ENCODE measurements at regions not wholly inside any gene's neighbourhood (a gene's known extent, or its start where the extent isn't known, plus 50 kb on each side); places are given as distances from the start of the nearest gene placed in this dataset.
A peak's percentile ranks its signal among the peaks of the same experiment; 100 is the strongest.

- no peak for DNase-seq
- in situ Hi-C loops (cut with HindIII; ENCODE audit: low pct_ligation_motif_present, low pct_unique_long_range_greater_than_20kb, low sequenced_read_pairs): no loop called here
These were observed 138.1 kb downstream of the SHANK2 start for GRCh38 chr11:71114124-71114851.

- DNase-seq: no peak
- in situ Hi-C loops (cut with HindIII; ENCODE audit: low pct_ligation_motif_present, low pct_unique_long_range_greater_than_20kb, low sequenced_read_pairs): no loop called here
These were observed 139.4 kb downstream of the SHANK2 start for GRCh38 chr11:71112990-71113389.

DNA sequence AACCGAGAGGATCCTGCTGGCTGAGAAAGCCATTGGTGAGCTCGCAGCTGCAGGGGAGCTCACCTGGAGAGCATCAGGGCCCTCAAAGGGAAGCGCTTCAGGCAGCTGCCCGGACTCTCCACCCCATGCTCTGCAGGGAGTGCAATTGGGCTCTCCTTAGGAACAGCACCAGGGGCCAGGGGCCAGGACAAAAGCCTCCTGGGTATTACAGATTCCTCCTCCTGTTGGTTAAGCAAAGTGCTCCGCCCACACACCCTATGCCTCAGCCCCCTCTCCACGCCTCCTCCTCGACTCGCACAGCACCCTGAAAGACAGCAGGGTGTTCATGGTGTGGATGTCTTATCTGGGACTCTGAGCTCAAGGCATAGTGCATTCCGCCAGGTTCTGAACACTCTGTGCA is 139.9 kb downstream of the SHANK2 start:
- in situ Hi-C loops (cut with HindIII; ENCODE audit: low pct_ligation_motif_present, low pct_unique_long_range_greater_than_20kb, low sequenced_read_pairs): no loop called here
- no peak for DNase-seq

GRCh38 chr11:71109586-71109985 is 142.8 kb downstream of the SHANK2 start:
- DNase-seq: no peak
- in situ Hi-C loops (cut with HindIII; ENCODE audit: low pct_ligation_motif_present, low pct_unique_long_range_greater_than_20kb, low sequenced_read_pairs): no loop called here

DNA sequence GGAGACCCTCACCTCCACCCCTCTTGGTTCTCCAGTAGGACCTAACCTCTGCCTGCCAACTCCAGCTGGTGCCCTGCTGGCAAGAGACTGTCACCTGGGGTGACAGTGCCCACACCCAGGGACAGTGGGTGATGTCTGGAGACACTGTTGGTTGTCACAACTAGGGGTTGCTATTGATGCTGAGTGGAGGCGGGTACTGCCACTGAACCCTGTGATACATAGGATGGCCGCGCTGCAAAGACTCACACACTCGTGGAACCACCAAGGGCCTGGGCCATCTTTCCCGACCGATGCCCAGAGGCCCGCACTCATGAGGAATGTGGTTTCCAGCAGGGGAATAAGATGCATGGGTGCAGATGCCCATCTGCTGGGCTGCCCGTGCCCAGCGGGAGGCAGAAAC is 143.2 kb downstream of the SHANK2 start:
- in situ Hi-C loops (cut with HindIII; ENCODE audit: low pct_ligation_motif_present, low pct_unique_long_range_greater_than_20kb, low sequenced_read_pairs): no loop called here
- DNase-seq: no peak

DNA sequence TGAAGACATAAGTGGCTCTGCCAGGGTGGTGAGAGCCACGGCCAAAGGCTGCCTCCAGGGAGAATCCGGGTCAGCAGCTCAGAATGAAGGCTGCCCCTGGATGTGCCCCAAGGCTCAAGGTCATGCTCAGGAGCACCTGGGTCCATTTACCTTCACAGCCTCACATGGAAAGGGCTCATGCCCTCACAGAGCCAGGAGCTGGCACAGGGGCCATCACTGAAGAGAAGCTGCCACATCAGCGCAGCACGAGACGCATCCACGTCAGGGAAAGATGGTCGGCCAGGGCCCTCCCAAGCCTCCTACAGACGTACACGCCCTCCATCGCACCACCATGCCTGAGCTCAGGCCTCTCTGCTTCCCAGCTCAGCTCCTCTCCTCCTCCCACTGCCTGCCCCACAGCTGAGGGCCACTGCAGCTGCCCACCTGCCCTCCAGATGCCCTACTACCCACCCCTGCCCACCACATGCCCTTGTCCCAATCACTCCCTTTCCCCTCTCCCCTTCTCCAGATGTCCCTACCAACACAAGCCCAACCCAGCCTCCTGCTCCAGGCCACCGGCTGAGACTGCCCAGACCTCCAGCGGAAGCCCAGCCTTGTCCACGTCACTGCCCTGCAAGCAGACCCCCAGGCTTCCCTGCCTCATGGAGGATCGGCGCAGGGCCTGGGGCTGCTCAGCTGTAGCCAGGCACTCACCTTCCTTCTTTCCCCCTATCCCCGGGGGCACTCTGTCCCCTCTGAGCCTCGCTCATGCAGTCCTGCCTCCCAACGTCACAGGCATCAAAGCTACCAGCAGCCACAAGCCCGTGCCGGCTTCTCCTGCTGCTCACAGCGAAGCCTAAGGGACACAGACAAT is 144.1 kb downstream of the SHANK2 start:
- no peak for DNase-seq
- in situ Hi-C loops (cut with HindIII; ENCODE audit: low pct_ligation_motif_present, low pct_unique_long_range_greater_than_20kb, low sequenced_read_pairs): no loop called here

- no peak for DNase-seq
- in situ Hi-C loops (cut with HindIII; ENCODE audit: low pct_ligation_motif_present, low pct_unique_long_range_greater_than_20kb, low sequenced_read_pairs): no loop called here
These were observed 145.7 kb downstream of the SHANK2 start for GRCh38 chr11:71106671-71107070.

DNA sequence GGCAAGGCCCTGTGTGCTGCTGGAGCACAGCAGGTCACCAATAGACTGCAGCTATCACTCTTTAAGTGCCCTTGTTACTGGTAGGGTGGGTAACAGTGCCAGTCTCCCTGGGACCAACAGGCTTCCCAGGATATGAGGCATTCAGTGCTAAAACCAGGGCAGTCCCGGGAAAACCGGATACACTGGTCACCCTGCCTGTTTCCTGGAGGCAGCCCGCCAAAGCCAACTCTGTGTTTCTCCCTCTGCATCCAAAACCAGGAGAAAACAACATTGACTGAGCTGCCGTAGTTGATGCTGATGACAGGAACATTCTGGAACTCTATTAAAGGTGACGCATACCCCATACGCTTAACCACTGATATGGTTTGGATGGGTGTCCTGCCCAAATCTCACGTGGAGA is 149.1 kb downstream of the SHANK2 start:
- no peak for DNase-seq
- in situ Hi-C loops (cut with HindIII; ENCODE audit: low pct_ligation_motif_present, low pct_unique_long_range_greater_than_20kb, low sequenced_read_pairs): no loop called here

- no peak for DNase-seq
- in situ Hi-C loops (cut with HindIII; ENCODE audit: low pct_ligation_motif_present, low pct_unique_long_range_greater_than_20kb, low sequenced_read_pairs): no loop called here
These were observed 150.0 kb downstream of the SHANK2 start for GRCh38 chr11:71102251-71102995.

- in situ Hi-C loops (cut with HindIII; ENCODE audit: low pct_ligation_motif_present, low pct_unique_long_range_greater_than_20kb, low sequenced_read_pairs): no loop called here
These were observed 150.8 kb downstream of the SHANK2 start for GRCh38 chr11:71101606-71102005.

DNA sequence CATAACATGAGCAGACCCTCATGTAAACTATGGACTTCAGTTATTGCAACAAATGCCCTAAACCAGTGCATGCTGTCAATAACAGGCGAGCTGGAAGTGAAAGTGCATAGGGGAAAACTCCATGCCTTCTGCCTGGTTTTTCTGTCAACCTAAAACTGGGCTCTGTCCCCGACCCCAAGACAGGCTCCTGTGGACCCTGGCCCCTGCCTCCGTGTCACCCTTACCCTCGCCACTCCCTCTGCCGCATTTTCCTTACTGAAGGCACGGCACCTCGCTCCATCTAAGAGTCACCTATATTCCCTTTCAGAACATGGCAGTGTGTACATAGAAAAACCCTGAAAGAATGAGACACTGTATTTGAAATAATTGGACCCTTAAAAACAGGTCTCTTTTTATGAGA is 151.3 kb downstream of the SHANK2 start:
- in situ Hi-C loops (cut with HindIII; ENCODE audit: low pct_ligation_motif_present, low pct_unique_long_range_greater_than_20kb, low sequenced_read_pairs): no loop called here
- no peak for DNase-seq

More at GRCh38 chr11:71101606-71102005, 150.8 kb downstream of the SHANK2 start:
- no peak for DNase-seq

- in situ Hi-C loops (cut with HindIII; ENCODE audit: low pct_ligation_motif_present, low pct_unique_long_range_greater_than_20kb, low sequenced_read_pairs): no loop called here
These were observed 153.6 kb downstream of the SHANK2 start for GRCh38 chr11:71098776-71099175.

DNA sequence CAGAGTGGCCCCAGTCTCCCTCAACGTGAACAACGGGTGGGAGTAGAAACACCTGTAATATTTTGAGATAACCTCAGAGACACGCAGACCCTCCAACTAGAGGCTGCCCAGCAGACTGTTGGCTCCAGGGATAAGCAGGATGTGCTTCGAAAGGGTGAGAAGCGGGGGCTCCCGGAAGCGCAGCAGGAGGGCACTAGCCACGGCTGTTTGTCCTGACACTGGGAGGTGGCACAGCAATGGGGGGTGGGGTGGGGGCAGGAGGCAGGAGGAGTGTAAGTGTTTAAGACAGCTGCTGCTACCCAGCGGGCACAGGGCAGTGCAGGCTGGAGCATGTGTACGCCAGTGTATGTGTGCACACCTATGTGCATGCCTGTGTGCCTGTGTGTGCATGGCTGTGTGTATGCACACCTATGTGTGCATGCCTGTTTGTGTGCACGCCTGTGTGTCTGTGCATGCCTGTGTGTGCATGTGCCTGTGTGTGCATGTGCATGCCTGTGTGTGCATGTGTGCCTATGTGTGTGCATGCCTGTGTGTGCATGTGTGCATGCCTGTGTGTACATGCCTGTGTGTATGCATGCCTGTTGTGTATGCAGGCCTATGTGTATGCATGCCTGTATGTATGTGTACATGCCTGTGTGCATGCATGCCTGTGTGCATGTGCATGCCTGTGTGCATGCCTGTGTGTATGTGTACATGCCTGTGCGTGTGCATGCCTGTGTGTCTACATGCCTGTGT is 154.7 kb downstream of the SHANK2 start:
- in situ Hi-C loops (cut with HindIII; ENCODE audit: low pct_ligation_motif_present, low pct_unique_long_range_greater_than_20kb, low sequenced_read_pairs): no loop called here
- no peak for DNase-seq

More at GRCh38 chr11:71098776-71099175, 153.6 kb downstream of the SHANK2 start:
- DNase-seq: no peak

DNA sequence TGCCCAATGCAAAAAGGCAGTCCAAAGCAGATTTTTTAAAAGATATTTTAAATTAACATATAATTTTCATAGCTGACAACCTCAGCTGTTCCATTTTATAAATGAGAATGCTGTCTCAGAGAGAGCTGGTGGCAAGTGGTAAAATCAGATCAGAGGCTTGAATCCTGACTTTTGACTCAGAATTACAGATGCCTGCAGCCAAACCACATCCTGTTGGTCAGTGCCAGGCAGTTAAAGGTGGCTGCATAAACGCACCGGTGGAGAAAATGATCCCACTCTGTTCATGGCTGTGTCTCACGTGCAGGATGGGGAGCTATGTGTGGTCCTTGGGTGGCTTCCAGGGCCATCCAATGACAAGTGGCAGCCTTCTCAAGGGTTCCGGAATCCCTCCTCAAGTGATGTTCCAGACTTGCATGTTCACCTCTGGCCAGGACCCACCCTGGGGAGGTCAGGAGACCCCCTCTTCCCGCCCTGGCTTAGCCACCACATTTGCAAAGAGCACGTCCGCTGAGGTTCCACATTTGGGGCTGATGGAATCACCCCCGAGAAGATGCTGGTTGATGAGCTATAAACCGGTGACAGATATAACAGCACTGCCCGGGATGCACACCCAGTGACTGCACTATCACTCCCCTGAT is 155.5 kb downstream of the SHANK2 start:
- in situ Hi-C loops (cut with HindIII; ENCODE audit: low pct_ligation_motif_present, low pct_unique_long_range_greater_than_20kb, low sequenced_read_pairs): no loop called here
- DNase-seq: peak; percentile 55

GRCh38 chr11:71095294-71095850 is 157.0 kb downstream of the SHANK2 start:
- no peak for DNase-seq
- in situ Hi-C loops (cut with HindIII; ENCODE audit: low pct_ligation_motif_present, low pct_unique_long_range_greater_than_20kb, low sequenced_read_pairs): no loop called here

GRCh38 chr11:71094296-71095077 is 157.9 kb downstream of the SHANK2 start:
- DNase-seq: no peak
- in situ Hi-C loops (cut with HindIII; ENCODE audit: low pct_ligation_motif_present, low pct_unique_long_range_greater_than_20kb, low sequenced_read_pairs): no loop called here

- DNase-seq: no peak
- in situ Hi-C loops (cut with HindIII; ENCODE audit: low pct_ligation_motif_present, low pct_unique_long_range_greater_than_20kb, low sequenced_read_pairs): no loop called here
These were observed 158.6 kb downstream of the SHANK2 start for GRCh38 chr11:71093783-71094182.

Data from ACHN (cell line).